ENCODE measurements at regions not wholly inside any gene's neighbourhood (a gene's known extent, or its start where the extent isn't known, plus 50 kb on each side); places are given as distances from the start of the nearest gene placed in this dataset.

DNA sequence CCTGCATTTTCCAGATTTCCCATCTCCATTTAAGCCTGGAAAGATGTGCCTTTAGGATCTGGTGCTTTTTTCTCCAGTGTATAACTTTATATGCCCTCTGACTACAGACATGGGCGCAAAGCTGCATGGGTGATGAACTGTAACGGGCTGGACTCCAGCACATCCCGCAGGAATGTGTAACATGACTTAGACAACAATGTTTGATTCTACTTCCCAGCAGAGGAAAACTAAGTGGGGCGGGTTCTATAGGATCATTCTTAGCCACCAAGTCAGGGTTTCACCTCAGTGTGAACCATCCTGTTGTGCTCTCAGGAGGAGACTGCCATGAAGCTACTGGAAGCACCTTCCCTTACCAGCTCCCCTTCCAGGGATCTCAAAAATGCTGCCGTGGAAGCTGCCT lies 93.2 kb upstream of the SERP2 start:
- TF ChIP-seq, protein P1, sequence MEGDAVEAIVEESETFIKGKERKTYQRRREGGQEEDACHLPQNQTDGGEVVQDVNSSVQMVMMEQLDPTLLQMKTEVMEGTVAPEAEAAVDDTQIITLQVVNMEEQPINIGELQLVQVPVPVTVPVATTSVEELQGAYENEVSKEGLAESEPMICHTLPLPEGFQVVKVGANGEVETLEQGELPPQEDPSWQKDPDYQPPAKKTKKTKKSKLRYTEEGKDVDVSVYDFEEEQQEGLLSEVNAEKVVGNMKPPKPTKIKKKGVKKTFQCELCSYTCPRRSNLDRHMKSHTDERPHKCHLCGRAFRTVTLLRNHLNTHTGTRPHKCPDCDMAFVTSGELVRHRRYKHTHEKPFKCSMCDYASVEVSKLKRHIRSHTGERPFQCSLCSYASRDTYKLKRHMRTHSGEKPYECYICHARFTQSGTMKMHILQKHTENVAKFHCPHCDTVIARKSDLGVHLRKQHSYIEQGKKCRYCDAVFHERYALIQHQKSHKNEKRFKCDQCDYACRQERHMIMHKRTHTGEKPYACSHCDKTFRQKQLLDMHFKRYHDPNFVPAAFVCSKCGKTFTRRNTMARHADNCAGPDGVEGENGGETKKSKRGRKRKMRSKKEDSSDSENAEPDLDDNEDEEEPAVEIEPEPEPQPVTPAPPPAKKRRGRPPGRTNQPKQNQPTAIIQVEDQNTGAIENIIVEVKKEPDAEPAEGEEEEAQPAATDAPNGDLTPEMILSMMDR (IDR thresholded peaks at IDR 0.05 in 2 of 3, conservative IDR thresholded peaks at IDR 0.05 in 1 of 3; ENCODE audit: control insufficient read depth in 2 of 3, extremely low read depth in 1 of 3, insufficient read depth in 1 of 3, low read depth in 3 of 3, low read length in 3 of 3): no peak
- TF ChIP-seq RUNX3 (IDR thresholded peaks at IDR 0.05; ENCODE audit: low read length) (no peak), HDGF (IDR thresholded peaks at IDR 0.05) (no peak), BCL11A (IDR thresholded peaks at IDR 0.05; ENCODE audit: low read depth, low read length) (no peak), TAF1 (IDR thresholded peaks at IDR 0.05; ENCODE audit: borderline replicate concordance, low read depth, low read length) (no peak), TCF7 (IDR thresholded peaks at IDR 0.05; ENCODE audit: borderline replicate concordance) (no peak), JUND (IDR thresholded peaks at IDR 0.05; ENCODE audit: low read depth, low read length) (no peak), EZH2 (IDR thresholded peaks at IDR 0.05; ENCODE audit: borderline replicate concordance, control insufficient read depth, low read depth, low read length) (no peak)
- TF ChIP-seq, protein P2, sequence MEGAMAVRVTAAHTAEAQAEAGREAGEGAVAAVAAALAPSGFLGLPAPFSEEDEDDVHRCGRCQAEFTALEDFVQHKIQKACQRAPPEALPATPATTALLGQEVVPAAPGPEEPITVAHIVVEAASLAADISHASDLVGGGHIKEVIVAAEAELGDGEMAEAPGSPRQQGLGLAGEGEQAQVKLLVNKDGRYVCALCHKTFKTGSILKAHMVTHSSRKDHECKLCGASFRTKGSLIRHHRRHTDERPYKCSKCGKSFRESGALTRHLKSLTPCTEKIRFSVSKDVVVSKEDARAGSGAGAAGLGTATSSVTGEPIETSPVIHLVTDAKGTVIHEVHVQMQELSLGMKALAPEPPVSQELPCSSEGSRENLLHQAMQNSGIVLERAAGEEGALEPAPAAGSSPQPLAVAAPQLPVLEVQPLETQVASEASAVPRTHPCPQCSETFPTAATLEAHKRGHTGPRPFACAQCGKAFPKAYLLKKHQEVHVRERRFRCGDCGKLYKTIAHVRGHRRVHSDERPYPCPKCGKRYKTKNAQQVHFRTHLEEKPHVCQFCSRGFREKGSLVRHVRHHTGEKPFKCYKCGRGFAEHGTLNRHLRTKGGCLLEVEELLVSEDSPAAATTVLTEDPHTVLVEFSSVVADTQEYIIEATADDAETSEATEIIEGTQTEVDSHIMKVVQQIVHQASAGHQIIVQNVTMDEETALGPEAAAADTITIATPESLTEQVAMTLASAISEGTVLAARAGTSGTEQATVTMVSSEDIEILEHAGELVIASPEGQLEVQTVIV (IDR thresholded peaks at IDR 0.05; ENCODE audit: borderline replicate concordance, partially characterized antibody): no peak

All from GM12878 (cell line).